ENCODE measurements at regions not wholly inside any gene's neighbourhood (a gene's known extent, or its start where the extent isn't known, plus 50 kb on each side); places are given as distances from the start of the nearest gene placed in this dataset.

DNA sequence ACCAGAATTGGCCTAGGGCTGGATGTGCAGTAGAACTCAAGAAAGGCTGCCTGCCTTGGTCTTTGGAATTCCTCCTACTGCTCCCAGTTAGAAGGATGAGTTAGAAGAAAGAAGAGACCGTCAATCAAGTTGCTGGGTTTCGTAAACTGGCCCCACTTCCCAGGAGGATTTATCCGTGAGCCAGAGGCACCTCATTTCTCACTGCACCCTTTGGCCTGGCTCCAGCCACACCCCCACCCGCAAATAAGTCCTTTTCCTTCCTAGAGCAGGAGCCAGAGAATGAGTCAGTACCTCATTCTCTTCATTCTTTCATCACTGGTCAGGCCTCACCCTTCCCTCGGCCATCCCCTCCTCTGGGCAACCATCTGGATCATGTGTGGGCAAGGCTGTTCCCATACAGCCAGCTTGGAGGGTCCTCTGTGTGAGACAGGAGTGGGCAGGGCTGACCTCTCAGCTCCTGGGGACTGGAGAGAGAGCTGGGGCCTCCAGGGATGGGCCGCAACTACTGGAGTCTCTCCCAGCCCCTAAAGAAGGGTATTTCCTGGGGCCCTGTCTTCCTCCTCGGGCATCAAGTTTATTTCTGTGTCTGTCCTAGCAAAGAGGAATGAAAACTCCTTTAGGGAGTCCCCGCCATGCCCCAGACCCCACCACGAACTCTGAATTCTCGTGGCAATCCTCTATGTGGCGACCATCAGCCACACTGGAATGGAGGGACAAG lies 87.2 kb upstream of the DUSP5 start:
- peaks cover 0 to 17% (median 5%) of the 10 kb centered on the region in 5 donors for H3K4me1 ChIP-seq (ENCODE audit: control insufficient read depth in 5 of 5, insufficient read depth in 5 of 5, low read length in 5 of 5)
- H3K9ac ChIP-seq (ENCODE audit: low read length in 5 of 5): no peak overlapping the region
- no peaks in the 10 kb centered on the region for H3K9me3 ChIP-seq (ENCODE audit: control insufficient read depth in 5 of 5, low read length in 5 of 5)
- no peaks in the 10 kb centered on the region for H3K36me3 ChIP-seq (ENCODE audit: control insufficient read depth in 5 of 5, insufficient read depth in 5 of 5, low read length in 5 of 5)
- peaks cover 0 to 6% (median 3%) of the 10 kb centered on the region in 5 donors for H3K27me3 ChIP-seq (ENCODE audit: control insufficient read depth in 5 of 5, insufficient read depth in 4 of 5, low read length in 5 of 5)
- no peak overlapping the region for H3K27ac ChIP-seq (ENCODE audit: low read depth, low read length)
- no peak overlapping the region for H3K4me3 ChIP-seq (ENCODE audit: low read depth in 1 of 5, low read length in 5 of 5)

DNA sequence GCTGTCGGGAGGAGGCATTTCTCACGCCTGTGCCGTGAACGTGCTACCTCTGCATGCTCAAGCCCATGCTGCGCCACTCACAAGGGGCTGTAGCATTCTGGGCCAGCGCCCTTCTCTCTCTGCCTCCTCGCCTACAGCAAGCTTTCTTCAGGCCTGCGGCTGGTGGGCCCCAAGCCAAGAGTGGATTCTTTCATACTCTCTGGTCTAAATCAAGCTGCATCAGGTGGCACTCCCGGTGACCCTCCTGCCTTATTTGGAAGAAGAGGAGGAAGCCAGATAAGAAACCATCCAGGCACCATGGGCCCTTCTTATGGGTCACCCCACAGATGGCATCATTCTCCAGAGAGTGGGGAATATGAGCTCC lies 86.7 kb upstream of the DUSP5 start:
- H3K4me3 ChIP-seq (ENCODE audit: low read depth in 1 of 5, low read length in 5 of 5): no peak overlapping the region
- H3K36me3 ChIP-seq (ENCODE audit: control insufficient read depth in 5 of 5, insufficient read depth in 5 of 5, low read length in 5 of 5): no peaks in the 10 kb centered on the region
- H3K9ac ChIP-seq (ENCODE audit: low read length in 5 of 5): no peak overlapping the region
- H3K4me1 ChIP-seq (ENCODE audit: control insufficient read depth in 5 of 5, insufficient read depth in 5 of 5, low read length in 5 of 5): peaks cover 0 to 17% (median 5%) of the 10 kb centered on the region in 5 donors
- H3K27me3 ChIP-seq (ENCODE audit: control insufficient read depth in 5 of 5, insufficient read depth in 4 of 5, low read length in 5 of 5): peaks cover 0 to 6% (median 2%) of the 10 kb centered on the region in 5 donors
- no peaks in the 10 kb centered on the region for H3K9me3 ChIP-seq (ENCODE audit: control insufficient read depth in 5 of 5, low read length in 5 of 5)
- no peak overlapping the region for H3K27ac ChIP-seq (ENCODE audit: low read depth, low read length)

GRCh38 chr10:110413049-110413783 lies 84.5 kb upstream of the DUSP5 start:
- H3K4me3 ChIP-seq (ENCODE audit: low read depth in 1 of 5, low read length in 5 of 5): no peak overlapping the region
- H3K9me3 ChIP-seq (ENCODE audit: control insufficient read depth in 5 of 5, low read length in 5 of 5): no peaks in the 10 kb centered on the region
- no peaks in the 10 kb centered on the region for H3K36me3 ChIP-seq (ENCODE audit: control insufficient read depth in 5 of 5, insufficient read depth in 5 of 5, low read length in 5 of 5)
- no peak overlapping the region for H3K27ac ChIP-seq (ENCODE audit: low read depth, low read length)
- peaks cover 0 to 4% (median 0%) of the 10 kb centered on the region in 5 donors for H3K27me3 ChIP-seq (ENCODE audit: control insufficient read depth in 5 of 5, insufficient read depth in 4 of 5, low read length in 5 of 5)
- H3K4me1 ChIP-seq (ENCODE audit: control insufficient read depth in 5 of 5, insufficient read depth in 5 of 5, low read length in 5 of 5): peaks cover 0 to 17% (median 5%) of the 10 kb centered on the region in 5 donors
- H3K9ac ChIP-seq (ENCODE audit: low read length in 5 of 5): no peak overlapping the region

GRCh38 chr10:110413903-110414547 lies 83.7 kb upstream of the DUSP5 start:
- Histone ChIP-seq H3K27ac (ENCODE audit: low read depth, low read length) (no peak overlapping the region), H3K36me3 (ENCODE audit: control insufficient read depth in 5 of 5, insufficient read depth in 5 of 5, low read length in 5 of 5) (no peaks in the 10 kb centered on the region), H3K9ac (ENCODE audit: low read length in 5 of 5) (no peak overlapping the region), H3K4me3 (ENCODE audit: low read depth in 1 of 5, low read length in 5 of 5) (no peak overlapping the region), H3K27me3 (ENCODE audit: control insufficient read depth in 5 of 5, insufficient read depth in 4 of 5, low read length in 5 of 5) (peaks cover 0 to 4% (median 0%) of the 10 kb centered on the region in 5 donors), H3K4me1 (ENCODE audit: control insufficient read depth in 5 of 5, insufficient read depth in 5 of 5, low read length in 5 of 5) (peaks cover 0 to 17% (median 5%) of the 10 kb centered on the region in 5 donors), H3K9me3 (ENCODE audit: control insufficient read depth in 5 of 5, low read length in 5 of 5) (no peaks in the 10 kb centered on the region)

- H3K4me1 ChIP-seq (ENCODE audit: control insufficient read depth in 5 of 5, insufficient read depth in 5 of 5, low read length in 5 of 5): peaks cover 0 to 17% (median 5%) of the 10 kb centered on the region in 5 donors
Measured at GRCh38 chr10:110414548-110415309, 83.0 kb upstream of the DUSP5 start.

DNA sequence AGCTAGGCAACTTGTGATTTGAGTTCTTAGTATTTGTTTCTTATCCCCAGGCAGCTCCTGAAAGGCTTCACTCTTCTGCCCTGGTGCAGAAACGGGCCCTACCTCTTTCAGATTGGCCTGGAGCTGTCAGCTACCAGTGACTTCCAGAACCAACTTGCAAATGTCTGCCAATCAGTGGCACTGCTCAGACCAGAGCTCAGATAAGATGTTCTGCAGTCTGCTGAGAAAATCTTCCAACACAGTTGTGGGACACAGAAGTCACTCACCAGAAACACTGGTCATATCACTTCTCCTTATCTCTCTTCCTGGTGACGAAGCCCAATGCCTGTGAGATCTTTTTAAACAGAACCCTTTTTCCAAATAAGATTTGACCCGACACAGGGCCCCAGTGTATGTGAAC lies 81.9 kb upstream of the DUSP5 start:
- H3K27ac ChIP-seq (ENCODE audit: low read depth, low read length): no peak overlapping the region

More at GRCh38 chr10:110414548-110415309, 83.0 kb upstream of the DUSP5 start:
- Histone ChIP-seq H3K9ac (ENCODE audit: low read length in 5 of 5) (no peak overlapping the region), H3K4me3 (ENCODE audit: low read depth in 1 of 5, low read length in 5 of 5) (no peak overlapping the region), H3K27me3 (ENCODE audit: control insufficient read depth in 5 of 5, insufficient read depth in 4 of 5, low read length in 5 of 5) (peaks cover 0 to 4% (median 0%) of the 10 kb centered on the region in 5 donors), H3K36me3 (ENCODE audit: control insufficient read depth in 5 of 5, insufficient read depth in 5 of 5, low read length in 5 of 5) (no peaks in the 10 kb centered on the region), H3K9me3 (ENCODE audit: control insufficient read depth in 5 of 5, low read length in 5 of 5) (no peaks in the 10 kb centered on the region), H3K27ac (ENCODE audit: low read depth, low read length) (no peak overlapping the region)

DNA sequence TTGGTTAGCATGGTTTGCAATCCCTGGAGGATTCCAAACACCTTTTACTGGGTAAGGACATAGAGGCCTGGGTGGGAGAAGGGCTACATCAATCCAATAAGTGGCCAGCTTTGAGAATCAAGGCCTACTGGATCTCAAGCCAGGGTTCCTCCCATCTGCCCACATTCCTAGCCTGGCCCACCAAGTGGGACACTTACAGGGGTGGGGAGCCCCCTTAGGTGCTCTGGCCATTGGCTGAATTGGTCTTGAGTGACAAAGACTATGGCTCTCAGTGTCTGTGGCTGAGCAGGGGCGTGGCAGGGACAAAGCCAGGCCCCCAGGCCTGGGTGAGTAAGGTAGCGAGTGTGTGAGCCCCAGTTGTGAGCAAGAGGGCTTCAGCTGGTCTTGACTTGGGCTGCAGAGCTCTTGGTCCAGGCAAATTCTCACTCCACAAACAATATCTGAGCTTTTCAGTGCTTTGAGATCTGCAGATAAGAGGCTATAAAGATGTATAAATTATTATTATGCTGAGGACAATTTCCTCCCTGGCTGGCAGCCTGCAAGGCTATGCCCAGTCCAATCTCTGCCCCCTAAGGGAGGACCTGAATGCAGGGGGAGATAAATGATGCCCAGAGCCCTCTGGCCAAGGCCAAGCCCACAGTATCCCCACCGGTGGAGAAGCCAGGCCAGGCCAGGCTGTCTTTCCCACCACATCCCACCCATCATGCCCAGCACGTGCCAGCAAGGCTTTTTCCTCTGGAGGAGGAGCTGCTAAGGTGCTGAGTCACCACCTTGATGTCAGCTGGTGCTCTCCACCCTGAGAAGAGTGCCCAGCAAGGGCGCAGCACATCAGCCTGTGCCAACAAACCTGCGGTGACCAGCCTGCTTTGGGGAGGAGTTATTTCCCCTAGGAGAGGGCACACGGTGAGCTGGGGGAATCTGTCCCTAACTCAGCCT lies 80.7 kb upstream of the DUSP5 start:
- H3K27me3 ChIP-seq (ENCODE audit: control insufficient read depth in 5 of 5, insufficient read depth in 4 of 5, low read length in 5 of 5): peaks cover 0 to 4% (median 0%) of the 10 kb centered on the region in 5 donors
- no peak overlapping the region for H3K9ac ChIP-seq (ENCODE audit: low read length in 5 of 5)
- no peaks in the 10 kb centered on the region for H3K9me3 ChIP-seq (ENCODE audit: control insufficient read depth in 5 of 5, low read length in 5 of 5)
- H3K36me3 ChIP-seq (ENCODE audit: control insufficient read depth in 5 of 5, insufficient read depth in 5 of 5, low read length in 5 of 5): no peaks in the 10 kb centered on the region
- H3K27ac ChIP-seq (ENCODE audit: low read depth, low read length): no peak overlapping the region
- H3K4me3 ChIP-seq (ENCODE audit: low read depth in 1 of 5, low read length in 5 of 5): no peak overlapping the region
- H3K4me1 ChIP-seq (ENCODE audit: control insufficient read depth in 5 of 5, insufficient read depth in 5 of 5, low read length in 5 of 5): peaks cover 3 to 18% (median 6%) of the 10 kb centered on the region in 5 donors

More for the DNA sequence above, 81.9 kb upstream of the DUSP5 start:
- Histone ChIP-seq H3K4me3 (ENCODE audit: low read depth in 1 of 5, low read length in 5 of 5) (no peak overlapping the region), H3K36me3 (ENCODE audit: control insufficient read depth in 5 of 5, insufficient read depth in 5 of 5, low read length in 5 of 5) (no peaks in the 10 kb centered on the region), H3K9ac (ENCODE audit: low read length in 5 of 5) (no peak overlapping the region), H3K4me1 (ENCODE audit: control insufficient read depth in 5 of 5, insufficient read depth in 5 of 5, low read length in 5 of 5) (peaks cover 0 to 9% (median 5%) of the 10 kb centered on the region in 5 donors), H3K27me3 (ENCODE audit: control insufficient read depth in 5 of 5, insufficient read depth in 4 of 5, low read length in 5 of 5) (peaks cover 0 to 4% (median 0%) of the 10 kb centered on the region in 5 donors), H3K9me3 (ENCODE audit: control insufficient read depth in 5 of 5, low read length in 5 of 5) (no peaks in the 10 kb centered on the region)

DNA sequence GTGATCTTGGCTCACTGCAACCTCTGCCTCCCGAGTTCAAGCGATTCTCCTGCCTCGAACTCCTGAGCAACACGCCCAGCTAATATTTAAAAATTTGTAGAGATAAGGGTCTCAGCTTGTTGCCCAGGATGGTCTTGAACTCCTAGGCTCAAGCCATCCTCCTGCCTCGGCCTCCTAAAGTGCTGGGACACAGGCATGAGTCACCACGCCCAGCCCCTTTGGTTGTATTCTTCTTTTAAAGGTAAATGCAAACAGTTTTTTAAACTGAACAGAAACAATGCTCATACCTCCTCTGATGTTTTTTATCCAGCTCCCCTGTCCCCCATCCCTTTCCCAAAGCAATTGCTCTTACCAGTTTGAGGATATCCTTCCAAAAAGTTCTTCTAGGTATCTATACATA lies 79.5 kb upstream of the DUSP5 start:
- Histone ChIP-seq H3K9me3 (ENCODE audit: control insufficient read depth in 5 of 5, low read length in 5 of 5) (no peaks in the 10 kb centered on the region), H3K27me3 (ENCODE audit: control insufficient read depth in 5 of 5, insufficient read depth in 4 of 5, low read length in 5 of 5) (peaks cover 0 to 4% (median 0%) of the 10 kb centered on the region in 5 donors), H3K4me3 (ENCODE audit: low read depth in 1 of 5, low read length in 5 of 5) (no peak overlapping the region), H3K27ac (ENCODE audit: low read depth, low read length) (no peak overlapping the region), H3K36me3 (ENCODE audit: control insufficient read depth in 5 of 5, insufficient read depth in 5 of 5, low read length in 5 of 5) (no peaks in the 10 kb centered on the region), H3K4me1 (ENCODE audit: control insufficient read depth in 5 of 5, insufficient read depth in 5 of 5, low read length in 5 of 5) (peaks cover 3 to 25% (median 8%) of the 10 kb centered on the region in 5 donors), H3K9ac (ENCODE audit: low read length in 5 of 5) (no peak overlapping the region)

DNA sequence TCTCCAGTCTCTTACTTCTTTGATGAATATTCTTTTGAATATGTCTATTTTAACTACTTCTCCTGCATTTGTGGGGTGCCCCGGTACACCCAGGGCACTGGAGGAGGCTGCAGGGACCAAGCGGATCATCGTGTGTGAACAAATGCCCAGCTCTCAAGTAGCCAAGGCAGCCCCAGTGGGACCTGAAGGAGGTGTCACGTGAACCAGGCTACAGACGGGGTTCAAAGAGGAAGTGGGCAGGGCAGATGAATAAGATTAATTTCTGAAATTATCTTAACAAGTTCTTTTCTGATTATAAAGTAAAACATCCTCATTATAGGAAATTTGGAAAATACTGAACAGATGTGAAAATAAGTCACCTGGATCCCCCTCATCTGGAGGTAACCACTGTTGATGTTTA lies 78.4 kb upstream of the DUSP5 start:
- H3K4me1 ChIP-seq (ENCODE audit: control insufficient read depth in 5 of 5, insufficient read depth in 5 of 5, low read length in 5 of 5): peaks cover 3 to 23% (median 9%) of the 10 kb centered on the region in 5 donors
- H3K9ac ChIP-seq (ENCODE audit: low read length in 5 of 5): no peak overlapping the region
- peaks cover 0 to 4% (median 0%) of the 10 kb centered on the region in 5 donors for H3K27me3 ChIP-seq (ENCODE audit: control insufficient read depth in 5 of 5, insufficient read depth in 4 of 5, low read length in 5 of 5)
- no peak overlapping the region for H3K27ac ChIP-seq (ENCODE audit: low read depth, low read length)
- H3K9me3 ChIP-seq (ENCODE audit: control insufficient read depth in 5 of 5, low read length in 5 of 5): no peaks in the 10 kb centered on the region
- H3K4me3 ChIP-seq (ENCODE audit: low read depth in 1 of 5, low read length in 5 of 5): no peak overlapping the region
- H3K36me3 ChIP-seq (ENCODE audit: control insufficient read depth in 5 of 5, insufficient read depth in 5 of 5, low read length in 5 of 5): no peaks in the 10 kb centered on the region

Measured in subcutaneous abdominal adipose tissue (tissue), 5 donors.